GM19351 (cell line): ENCODE measurements at regions not wholly inside any gene's neighbourhood (a gene's known extent, or its start where the extent isn't known, plus 50 kb on each side); places are given as distances from the start of the nearest gene placed in this dataset.

ENCODE experiments used
- ATAC-seq: cut with Tn5 transposase; IDR thresholded peaks from one replicate; pipeline ENCODE4 v1.9.1; 2021; ENCODE audit warnings: mild to moderate bottlenecking, moderate library complexity; ENCODE audit not compliant: unreplicated experiment

DNA sequence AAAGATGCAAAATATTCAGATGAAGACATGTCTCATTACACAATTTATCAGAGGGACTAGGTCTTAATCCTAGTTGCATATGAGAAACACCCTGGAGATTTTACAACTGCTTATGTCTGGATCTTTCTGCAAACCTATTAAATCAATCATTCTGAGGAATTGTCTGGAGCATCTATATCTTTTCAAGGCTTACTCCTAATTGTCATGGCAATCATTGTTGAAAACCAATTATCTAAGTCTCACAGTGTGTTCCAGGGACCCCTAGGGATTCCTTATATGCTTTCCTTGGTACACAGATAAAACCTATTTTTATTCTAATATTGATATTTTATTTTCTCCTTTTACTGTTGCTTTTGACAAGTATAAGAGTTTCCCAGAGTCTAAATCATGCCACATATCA lies 696.9 kb upstream of the EYS start:
- no peak for ATAC-seq

DNA sequence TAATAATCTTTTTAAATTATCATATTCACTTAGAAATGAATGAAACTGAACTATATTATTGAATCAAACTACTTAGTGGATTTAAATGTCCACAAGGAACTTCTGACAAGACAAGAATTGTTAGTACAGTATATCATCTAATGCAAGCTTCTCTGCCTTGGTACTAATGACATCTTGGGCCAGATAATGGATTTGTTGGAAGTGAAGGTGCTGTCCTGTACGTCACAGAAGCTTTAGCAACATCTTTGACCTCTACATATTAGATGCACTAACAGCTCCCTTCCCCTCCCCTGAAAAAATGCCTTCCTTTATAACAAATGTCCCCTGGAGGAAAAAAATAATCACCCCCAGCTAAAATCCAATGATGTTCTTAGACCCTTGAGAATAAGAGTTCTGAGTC lies 695.8 kb upstream of the EYS start:
- no peak for ATAC-seq

DNA sequence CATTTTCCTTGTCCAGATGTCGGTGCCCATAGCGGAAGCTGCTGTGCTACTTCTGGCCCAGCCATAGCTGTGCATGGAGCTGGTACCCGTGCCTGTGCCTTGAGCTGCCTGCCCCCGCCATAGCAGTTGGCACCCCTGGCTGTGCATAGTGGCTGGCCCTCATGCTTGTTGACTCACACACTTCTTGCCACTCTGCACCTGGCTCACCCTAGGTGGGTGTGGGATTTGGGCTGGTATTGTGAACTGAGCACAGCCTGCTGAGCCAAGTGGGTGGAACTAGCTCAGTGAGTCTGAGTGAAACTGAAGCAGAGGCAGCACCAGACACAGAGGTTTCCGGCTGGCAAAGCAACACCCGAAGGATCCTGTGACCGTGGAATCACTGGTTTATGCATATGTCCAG lies 689.5 kb upstream of the EYS start:
- ATAC-seq: no peak

DNA sequence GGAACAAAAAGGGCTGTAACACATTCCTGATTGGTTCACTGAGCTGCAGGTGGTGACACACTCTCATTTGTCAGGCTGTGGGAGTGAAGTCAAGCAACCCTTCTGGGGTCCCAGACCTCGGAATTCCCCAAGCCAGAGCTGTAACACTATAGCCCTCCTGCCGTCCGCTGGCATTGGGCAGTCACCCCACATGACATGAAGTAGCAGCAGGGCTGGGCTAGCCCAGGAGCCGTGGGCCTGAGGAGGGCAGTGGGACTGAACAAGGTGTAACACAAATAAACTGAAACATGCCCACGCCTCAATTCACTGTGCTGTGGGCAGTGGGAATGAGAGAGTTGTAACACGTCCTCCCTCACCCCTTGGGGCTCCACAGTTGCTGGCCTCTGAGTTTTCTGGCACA lies 689.1 kb upstream of the EYS start:
- ATAC-seq: no peak

DNA sequence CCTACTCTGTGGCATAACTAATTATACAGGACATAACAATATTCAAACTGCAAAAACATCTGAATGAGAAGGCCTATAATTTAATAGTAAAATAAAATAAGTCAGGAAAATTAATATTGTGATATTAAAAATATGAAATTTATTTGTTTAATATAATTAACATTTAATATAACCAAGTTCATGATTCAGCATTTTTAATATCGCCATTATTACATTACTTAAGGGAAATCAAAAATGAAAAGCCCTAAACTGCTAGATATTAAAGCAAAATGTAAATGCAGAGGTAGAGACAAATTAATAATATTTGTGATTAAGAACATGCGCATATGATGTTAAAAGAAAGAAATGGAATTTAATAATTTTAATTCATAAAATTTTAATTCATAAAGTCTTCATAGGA lies 683.4 kb upstream of the EYS start:
- no peak for ATAC-seq

DNA sequence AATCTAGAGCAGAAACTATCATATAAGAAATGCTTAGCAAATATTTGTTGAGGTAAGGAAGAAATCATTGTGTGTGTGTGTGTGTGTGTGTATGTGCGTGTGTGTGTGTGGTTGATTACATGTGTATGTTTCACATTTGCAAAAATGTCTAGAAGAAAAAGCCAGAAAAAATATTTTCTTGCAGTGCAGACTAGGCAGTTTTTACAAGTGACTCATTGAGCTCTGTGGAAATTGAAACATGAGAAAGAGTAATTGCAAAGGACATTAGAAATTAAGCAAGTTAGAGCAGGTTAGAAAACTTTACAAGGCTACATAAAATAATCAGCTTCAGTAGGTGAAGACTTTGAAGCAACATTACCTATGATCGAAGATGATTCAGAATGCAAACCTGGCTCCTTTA lies 669.0 kb upstream of the EYS start:
- no peak for ATAC-seq

DNA sequence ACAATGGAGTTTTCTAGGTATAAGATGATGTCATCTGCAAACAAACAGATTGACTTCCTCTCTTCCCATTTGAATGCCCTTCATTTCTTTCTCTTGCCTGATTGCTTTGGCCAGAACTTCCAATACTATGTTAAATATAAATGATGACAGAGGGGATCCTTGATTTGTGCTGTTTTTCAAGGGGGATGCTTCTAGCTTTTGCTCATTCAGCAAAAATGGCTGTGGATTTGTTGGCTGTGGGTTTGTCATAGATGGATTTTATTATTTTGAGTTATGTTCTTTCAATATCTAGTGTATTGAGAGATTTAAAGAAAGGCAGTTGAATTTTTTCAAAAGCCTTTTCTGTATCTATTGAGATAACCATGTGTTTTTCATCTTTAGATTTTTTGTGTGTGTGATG lies 662.4 kb upstream of the EYS start:
- no peak for ATAC-seq

DNA sequence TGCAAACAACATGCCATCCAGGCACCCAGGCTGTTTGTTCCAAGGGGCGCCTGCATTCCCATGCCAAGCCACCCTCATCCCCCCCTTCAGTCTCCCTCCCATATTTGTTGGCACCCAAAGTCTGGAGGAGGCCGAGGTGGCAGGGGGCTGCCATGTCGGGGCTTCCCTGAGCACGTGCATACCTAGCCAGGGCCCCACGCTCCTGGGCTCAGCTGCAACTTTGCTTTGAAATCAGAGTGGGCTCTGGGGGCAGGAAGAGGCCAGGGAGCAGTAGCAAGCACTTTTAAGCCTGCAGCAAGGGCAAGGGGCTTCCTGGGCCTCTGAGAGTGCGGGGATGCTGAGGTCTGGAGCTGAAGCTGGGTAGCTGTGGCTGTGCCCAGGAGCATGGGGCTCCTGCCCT lies 655.9 kb upstream of the EYS start:
- ATAC-seq: no peak

DNA sequence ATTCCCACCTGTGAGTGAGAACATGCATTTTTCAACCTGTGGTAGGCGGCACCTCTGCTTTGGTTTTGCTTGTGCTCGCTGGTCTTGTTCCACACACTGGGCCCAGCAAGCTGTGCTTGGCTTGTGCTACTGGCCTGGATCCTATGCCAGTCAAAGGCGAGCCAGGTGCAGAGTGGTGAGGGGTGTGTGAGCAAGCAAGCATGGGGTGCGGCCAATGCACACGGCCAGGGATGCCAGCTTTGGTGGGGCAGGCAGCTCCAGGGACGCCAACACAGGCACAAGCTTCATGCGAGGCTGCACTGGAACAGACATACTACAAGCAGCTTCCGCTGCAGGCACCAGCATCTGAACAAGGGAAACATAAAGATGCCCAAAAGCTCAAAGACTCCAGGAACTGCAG lies 654.9 kb upstream of the EYS start:
- no peak for ATAC-seq

DNA sequence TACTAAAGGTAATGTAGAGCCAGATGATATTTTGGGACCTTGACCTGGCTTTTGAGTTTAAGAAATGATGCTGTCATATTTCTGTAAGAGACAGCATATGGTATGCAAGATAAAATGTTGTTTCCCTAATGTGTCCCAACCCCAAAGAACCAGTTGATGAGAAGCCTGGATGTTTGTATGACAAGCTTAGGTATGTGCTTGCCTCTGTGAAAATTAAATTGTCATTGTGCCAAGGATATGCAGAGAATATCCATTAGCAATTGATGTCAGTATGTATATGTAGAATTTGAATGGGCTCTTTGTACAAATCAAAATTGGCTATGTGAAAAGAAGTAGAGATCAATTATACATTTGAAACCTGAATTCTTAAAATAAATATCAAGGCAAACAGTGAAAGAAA lies 650.8 kb upstream of the EYS start:
- ATAC-seq: no peak

DNA sequence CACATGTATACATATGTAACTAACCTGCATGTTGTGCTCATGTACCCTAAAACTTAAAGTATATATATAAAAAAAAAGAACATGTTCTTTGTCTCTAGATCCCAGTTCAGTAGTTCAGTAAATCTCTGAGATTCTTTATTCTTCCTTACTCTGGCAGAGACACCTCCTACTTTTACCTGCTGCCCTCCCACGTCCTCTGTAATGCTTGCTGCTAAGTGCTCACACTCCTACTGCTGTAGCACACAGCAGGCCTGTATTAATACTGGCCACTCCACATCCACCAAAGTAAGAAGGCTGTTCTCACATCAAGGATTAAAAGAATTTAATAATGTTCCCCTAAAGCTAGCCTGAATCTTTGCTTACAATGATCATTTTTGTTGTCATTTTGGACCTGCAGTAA lies 648.4 kb upstream of the EYS start:
- no peak for ATAC-seq

DNA sequence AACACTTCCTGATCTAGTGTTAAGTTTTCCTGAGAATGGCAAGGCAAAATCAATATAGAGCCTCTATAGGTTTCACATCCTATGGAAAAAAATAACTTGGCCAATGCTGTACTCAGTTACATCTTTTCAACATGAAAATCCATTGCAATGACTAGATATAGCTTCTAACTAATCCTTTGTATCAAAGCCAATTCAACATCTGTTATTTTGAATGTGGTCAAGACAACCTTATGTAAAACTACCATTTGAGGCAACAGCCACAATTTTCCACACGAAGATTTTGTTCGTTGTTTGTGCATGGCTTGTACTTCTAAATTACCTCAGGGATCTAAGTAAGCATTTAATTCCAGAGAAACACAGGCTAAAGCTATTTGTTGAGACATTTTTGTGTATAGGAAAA lies 637.8 kb upstream of the EYS start:
- no peak for ATAC-seq

DNA sequence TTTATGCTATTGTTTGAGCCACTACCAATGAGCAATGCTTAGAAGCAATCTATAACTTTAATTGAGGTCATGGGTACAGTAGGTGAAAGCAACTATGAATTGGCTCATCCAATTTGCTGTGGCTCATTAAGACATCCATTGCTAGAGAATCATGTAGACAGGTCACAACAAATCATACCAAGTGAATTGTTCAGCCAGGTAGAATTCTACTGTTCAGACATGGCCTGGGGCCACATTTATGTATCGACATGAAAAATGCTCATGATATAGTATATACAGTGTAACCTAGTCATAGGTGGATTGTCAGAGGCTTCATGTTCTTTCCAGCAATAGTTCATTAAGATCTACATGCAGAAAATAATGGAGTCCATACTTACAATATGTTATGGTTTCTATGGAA lies 633.7 kb upstream of the EYS start:
- ATAC-seq: no peak

DNA sequence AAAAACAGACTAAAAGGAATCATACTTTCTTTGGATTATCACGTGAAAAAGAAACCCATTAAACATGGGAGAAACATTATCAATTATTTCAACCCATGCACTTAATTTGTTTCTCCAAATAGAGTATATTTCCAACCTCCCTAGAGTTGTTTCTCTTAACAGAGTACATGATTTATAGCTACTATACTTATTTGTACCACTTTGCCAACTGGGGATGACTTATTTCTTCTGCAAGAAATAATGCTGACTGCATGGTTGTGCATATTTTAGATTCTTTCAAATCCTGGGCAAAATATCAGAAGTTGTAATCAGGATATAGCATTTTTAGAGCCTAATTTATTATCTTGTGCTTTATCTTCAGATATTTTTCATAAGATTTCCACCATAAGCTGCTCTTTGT lies 629.1 kb upstream of the EYS start:
- no peak for ATAC-seq

DNA sequence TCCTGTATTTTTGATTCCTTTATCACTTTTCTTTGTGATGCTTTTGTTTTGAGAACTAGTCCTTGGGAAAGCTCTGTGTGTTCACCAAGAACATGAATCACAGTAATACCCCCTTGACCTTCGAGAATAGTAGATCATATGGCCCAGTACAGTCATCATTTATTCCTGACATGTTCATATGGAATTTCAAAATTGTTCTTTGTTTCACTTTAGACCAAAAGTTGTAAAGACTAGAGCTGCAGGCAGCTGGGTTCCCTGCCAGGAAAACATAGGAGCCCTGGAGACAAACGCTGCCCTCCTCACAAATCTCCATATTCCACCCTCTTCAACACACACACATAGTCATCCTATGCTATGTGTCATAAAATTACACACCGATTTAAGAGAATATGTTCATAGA lies 621.2 kb upstream of the EYS start:
- no peak for ATAC-seq

DNA sequence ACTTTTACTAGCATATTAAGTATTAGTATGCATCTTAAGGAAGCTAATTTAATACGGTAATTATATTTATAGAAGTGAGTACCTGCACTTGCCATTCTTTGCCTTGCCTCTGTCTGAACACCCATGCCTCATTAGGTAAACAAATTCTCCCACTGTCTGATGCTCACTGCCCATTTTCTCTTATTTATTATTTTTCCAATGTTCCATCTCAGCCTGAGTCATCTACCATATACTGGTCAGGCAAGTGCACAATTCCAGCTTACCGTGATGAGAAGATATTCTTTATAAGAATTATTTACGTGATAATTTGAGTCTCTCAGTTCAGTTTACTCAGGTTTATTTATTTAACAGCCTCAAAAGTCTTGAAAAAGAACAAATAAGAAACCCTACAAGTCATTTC lies 619.2 kb upstream of the EYS start:
- ATAC-seq: no peak

DNA sequence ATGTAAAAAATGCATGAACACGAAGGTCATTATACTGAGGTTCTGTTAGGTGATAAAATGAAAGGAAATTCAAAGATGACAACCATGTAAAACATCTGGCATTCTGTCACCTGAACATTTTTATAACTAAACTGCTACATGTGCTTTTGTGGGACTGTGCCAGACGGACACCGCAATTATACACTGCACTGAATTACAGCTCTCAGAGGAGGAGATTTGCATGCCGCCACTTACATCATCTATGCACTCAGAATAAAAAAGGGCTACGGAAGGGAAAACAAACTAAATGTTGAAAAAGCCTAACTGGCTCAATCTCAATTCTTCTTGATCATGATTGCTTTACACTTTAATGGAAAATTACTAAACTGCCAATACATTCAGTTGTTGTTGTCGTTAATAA lies 614.0 kb upstream of the EYS start:
- no peak for ATAC-seq

DNA sequence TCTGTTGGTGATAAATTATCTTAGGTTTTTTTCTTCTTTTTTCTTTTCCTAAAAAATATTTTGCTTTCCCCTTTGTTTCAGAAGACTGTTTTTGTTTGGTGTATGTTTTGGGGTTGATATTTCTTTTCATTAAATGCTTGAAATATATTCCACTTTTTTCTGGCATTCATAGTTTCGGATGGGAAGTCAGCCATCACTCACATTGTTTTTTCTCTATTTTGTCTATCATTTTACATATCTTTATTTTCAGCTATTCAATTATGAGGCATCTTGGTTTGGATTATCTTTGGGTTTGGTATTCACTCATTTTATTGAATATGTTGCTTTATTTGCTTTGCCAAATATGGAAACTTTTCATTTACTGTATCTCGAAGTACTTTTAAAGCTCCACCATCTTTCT lies 600.5 kb upstream of the EYS start:
- no peak for ATAC-seq

DNA sequence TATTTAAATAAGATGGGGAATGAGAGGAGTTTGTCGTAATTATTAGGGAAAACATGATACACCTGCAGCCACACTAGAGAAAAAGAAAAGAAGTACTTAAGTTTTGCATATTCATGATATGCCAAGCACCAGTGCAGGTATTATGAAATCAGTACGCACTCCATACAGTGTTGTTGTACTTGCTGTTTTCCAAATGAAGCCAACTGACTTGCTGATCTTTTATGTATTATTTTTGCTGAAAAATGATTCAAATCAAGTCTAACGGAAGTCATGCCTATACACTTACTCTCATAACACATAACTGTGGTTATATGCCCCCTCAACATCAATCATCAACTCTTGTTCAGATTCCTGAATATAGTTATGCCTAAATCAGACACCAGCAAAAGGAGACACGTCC lies 584.9 kb upstream of the EYS start:
- ATAC-seq: no peak

DNA sequence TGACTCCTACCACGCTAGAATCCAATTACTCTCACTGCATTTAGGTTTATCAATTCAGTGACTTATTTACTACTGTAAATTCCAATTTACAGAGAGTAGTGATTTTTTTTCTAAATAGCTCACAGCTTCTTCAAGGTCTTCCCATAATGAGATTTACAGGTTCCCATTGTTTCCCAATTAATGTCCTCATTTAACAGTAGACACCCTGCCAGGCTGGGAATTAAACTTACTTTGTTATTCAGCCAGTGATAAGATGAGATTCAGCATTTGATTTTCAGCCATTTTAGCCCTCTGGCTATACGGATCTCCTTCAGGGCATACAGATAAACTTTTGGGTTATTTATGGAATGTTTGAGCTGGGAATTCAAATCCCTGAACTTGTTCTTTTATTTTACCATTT lies 582.9 kb upstream of the EYS start:
- ATAC-seq: no peak

DNA sequence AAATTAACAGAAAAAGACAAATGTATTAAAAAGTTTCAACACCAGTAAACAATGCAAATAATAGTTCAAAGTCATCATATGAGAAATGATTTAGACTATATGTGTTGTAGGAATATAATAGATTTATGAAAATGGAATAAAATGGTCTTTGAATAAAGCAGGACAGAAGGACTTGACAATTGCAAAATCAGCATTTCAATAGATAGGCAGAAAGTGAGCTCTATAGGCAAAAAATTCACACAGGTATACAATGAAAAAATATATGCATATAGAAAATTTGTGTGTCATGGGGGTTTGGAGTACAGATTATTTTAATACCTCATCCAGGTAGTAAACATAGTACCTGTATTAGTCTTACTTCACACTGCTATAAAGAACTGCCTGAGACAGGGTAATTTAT lies 571.1 kb upstream of the EYS start:
- no peak for ATAC-seq

DNA sequence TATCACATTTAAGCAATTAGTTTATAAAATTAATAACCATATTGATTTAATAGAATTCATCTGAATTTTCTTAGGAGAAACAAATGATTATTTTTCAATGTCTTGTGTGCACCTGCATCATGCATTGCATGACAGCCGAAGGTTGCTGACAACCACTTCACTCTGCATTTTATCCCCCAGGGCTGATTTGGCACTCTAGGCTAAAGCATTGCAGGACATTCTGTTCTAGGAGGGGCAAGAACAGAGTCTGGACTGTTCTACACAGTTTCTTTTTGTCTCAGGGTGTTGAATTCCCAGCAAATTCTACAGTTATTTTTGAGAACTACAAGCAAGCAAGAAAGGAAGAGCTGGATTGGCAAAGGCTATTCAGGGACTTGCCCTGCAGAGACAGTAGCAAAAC lies 570.4 kb upstream of the EYS start:
- no peak for ATAC-seq

DNA sequence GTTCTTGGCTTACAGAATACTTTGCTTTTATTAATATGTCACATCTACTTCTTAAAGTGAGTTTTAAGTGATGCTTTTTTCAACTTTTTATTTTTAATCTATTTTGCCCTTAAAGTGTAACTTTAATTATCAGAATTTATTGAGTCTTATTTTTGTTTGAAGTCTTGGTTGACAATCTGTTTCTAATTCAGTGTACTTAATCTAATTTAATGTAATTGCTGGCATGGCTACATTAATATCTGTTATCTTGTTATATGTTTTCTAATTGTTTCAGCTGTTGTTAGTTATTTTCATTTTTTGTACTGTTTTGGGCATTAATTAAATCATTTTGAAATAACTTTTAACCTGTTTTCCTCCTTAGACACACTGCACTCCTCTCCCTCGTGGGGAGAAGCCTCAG lies 558.7 kb upstream of the EYS start:
- ATAC-seq: no peak

DNA sequence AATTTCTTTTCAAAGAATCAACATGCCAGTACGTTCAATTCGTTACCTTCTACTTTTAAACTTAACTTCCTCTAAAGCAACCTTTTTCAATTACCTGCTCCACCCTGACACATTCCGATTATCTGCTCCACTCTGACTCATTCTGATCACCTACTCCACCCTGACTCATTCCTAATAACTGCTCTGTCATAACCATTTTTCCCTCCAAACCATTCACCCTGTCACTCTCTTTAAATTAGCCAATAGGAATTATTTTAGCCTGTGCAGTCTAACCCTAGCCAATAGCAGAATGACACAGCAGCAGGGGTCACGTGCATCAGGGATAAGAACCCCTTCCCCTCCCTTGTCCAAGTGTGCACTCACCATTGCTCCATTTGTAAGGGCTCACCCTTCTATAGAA lies 557.4 kb upstream of the EYS start:
- ATAC-seq: no peak
